GM21367 (cell line): ENCODE measurements at regions not wholly inside any gene's neighbourhood (a gene's known extent, or its start where the extent isn't known, plus 50 kb on each side); places are given as distances from the start of the nearest gene placed in this dataset.
"Not testable (repeated sequence)": the region's sequence is repeated elsewhere in the genome, so short reads cannot be mapped to it uniquely, and the experiment has no call there.

Experiments
- ATAC-seq: cut with Tn5 transposase; IDR thresholded peaks from one replicate; pipeline ENCODE4 v1.9.1; 2021; ENCODE audit not compliant: unreplicated experiment

GRCh38 chr6:164063346-164063745, 648.8 kb downstream of the QKI start:
- ATAC-seq: no peak

- ATAC-seq: no peak
These were observed 648.4 kb downstream of the QKI start for GRCh38 chr6:164062872-164063271.

- no peak for ATAC-seq
These were observed 643.4 kb downstream of the QKI start for GRCh38 chr6:164057876-164058275.

GRCh38 chr6:164051427-164051826, 636.9 kb downstream of the QKI start:
- ATAC-seq: no peak

GRCh38 chr6:164049517-164049988, 635.0 kb downstream of the QKI start:
- no peak for ATAC-seq

GRCh38 chr6:164048840-164049516, 634.5 kb downstream of the QKI start:
- ATAC-seq: no peak

GRCh38 chr6:164045082-164045481, 630.6 kb downstream of the QKI start:
- ATAC-seq: no peak

GRCh38 chr6:164043656-164044055, 629.1 kb downstream of the QKI start:
- not testable (repeated sequence) for ATAC-seq

- no peak for ATAC-seq
These were observed 627.7 kb downstream of the QKI start for GRCh38 chr6:164042212-164042611.

GRCh38 chr6:164040994-164041393, 626.5 kb downstream of the QKI start:
- no peak for ATAC-seq

- no peak for ATAC-seq
These were observed 625.4 kb downstream of the QKI start for GRCh38 chr6:164039954-164040375.

GRCh38 chr6:164037171-164037870, 622.8 kb downstream of the QKI start:
- ATAC-seq: no peak

- ATAC-seq: no peak
These were observed 621.5 kb downstream of the QKI start for GRCh38 chr6:164035900-164036485.

GRCh38 chr6:164034602-164035140, 620.2 kb downstream of the QKI start:
- ATAC-seq: no peak

- ATAC-seq: no peak
These were observed 610.7 kb downstream of the QKI start for GRCh38 chr6:164025180-164025579.

GRCh38 chr6:164023535-164023934, 609.0 kb downstream of the QKI start:
- ATAC-seq: no peak

GRCh38 chr6:164022632-164023031, 608.1 kb downstream of the QKI start:
- no peak for ATAC-seq

GRCh38 chr6:164021589-164022250, 607.2 kb downstream of the QKI start:
- ATAC-seq: no peak

GRCh38 chr6:164020142-164020541, 605.6 kb downstream of the QKI start:
- ATAC-seq: no peak

- ATAC-seq: no peak
These were observed 603.6 kb downstream of the QKI start for GRCh38 chr6:164018133-164018532.

GRCh38 chr6:164016056-164016455, 601.5 kb downstream of the QKI start:
- no peak for ATAC-seq
